K562 (cell line): ENCODE measurements at regions not wholly inside any gene's neighbourhood (a gene's known extent, or its start where the extent isn't known, plus 50 kb on each side); places are given as distances from the start of the nearest gene placed in this dataset.

Experiments
- ATAC-seq: fragments of 200-7000 bp; cut with Tn5 transposase; 3 replicates; pipeline ENCODE4 v1.9.1; 2020; ENCODE audit warnings: moderate library complexity
- BruUV-seq: library from RNA; stranded (reverse); fragments of 400-500 nt; replicated peaks from 2 replicates; lab custom pipeline; 2021; lab: Mats Ljungman, UMichigan
- CTCF ChIA-PET: fragments of 300-600 bp; formaldehyde crosslinking; extraction: SDS; loops from one replicate; lab custom pipeline; 2021; ENCODE audit warnings: low intra/inter-chr PET ratio; lab: Yijun Ruan, JAX
- POLR2A ChIA-PET: fragments of 300-600, 350-650 bp; sonication (Branson Sonifier 250); formaldehyde crosslinking; extraction: SDS; loops from one replicate; lab custom pipeline; 2021; ENCODE audit warnings: antibody characterized with exemption, inconsistent platforms; lab: Yijun Ruan, JAX
- DNase-seq, 4 experiments: peaks; one replicate each; pipeline versions ENCODE4 v3.0.0 to v3.0.0-alpha.2; 2011 to 2018; ENCODE audit warnings: low spot score in 3 of 4, mixed read lengths in 3 of 4; ENCODE audit errors: extremely low read depth in 1 of 4
- FAIRE-seq: peaks from 2 replicates; lab custom pipeline; 2011; peaks lifted over from hg19 to GRCh38; lab: Jason Lieb, UNC
- H2AFZ ChIP-seq: 2 replicates; pipeline ENCODE4 v1.6.0; 2011; ENCODE audit warnings: low read depth, low read length, control low read depth, inconsistent platforms
- H3K27ac ChIP-seq: fragments of 200-600 bp; 3 replicates; pipeline ENCODE4 v1.8.0; 2011; ENCODE audit warnings: low read depth, mild to moderate bottlenecking, control low read depth, inconsistent platforms, low read length, moderate library complexity, mixed read lengths; ENCODE audit errors: extremely low read depth
- H3K27me3 ChIP-seq, 2 experiments: fragments of 300-600 bp in 1 of 2; 2 replicates in 1 of 2; 3 replicates in 1 of 2; pipeline versions ENCODE4 v1.6.0 to v1.8.0; 2011; ENCODE audit warnings: inconsistent platforms in 2 of 2, low read length in 2 of 2, mild to moderate bottlenecking in 1 of 2, mixed read lengths in 1 of 2, moderate library complexity in 1 of 2; ENCODE audit not compliant: control insufficient read depth in 2 of 2, insufficient read depth in 2 of 2
- H3K36me3 ChIP-seq: fragments of 300-600 bp; 3 replicates; pipeline ENCODE4 v1.8.0; 2011; ENCODE audit warnings: mild to moderate bottlenecking, low read length, inconsistent platforms; ENCODE audit not compliant: control insufficient read depth, insufficient read depth
- H3K4me1 ChIP-seq, 2 experiments: fragments of 200-600 bp in 1 of 2; replicated peaks in 1 of 2; 2 replicates in 1 of 2; 3 replicates in 1 of 2; pipeline versions ENCODE4 v1.5.1 to v1.8.0; 2011; ENCODE audit warnings: inconsistent platforms in 2 of 2, low read length in 2 of 2, mild to moderate bottlenecking in 1 of 2, mixed read lengths in 1 of 2, moderate library complexity in 1 of 2; ENCODE audit not compliant: control insufficient read depth in 2 of 2, insufficient read depth in 2 of 2
- H3K4me2 ChIP-seq: 2 replicates; pipeline ENCODE4 v1.6.1; 2011; ENCODE audit warnings: low read length, control low read depth, inconsistent platforms, mixed read lengths; ENCODE audit not compliant: insufficient read depth
- H3K4me3 ChIP-seq: fragments of 200-600 bp; sonication (generic), shearing (Covaris generic); 2 replicates; pipeline ENCODE4 v1.5.1; 2016; ENCODE audit warnings: control low read depth, inconsistent platforms
- H3K79me2 ChIP-seq: fragments of 200-600 bp; 3 replicates; pipeline ENCODE4 v1.8.0; 2011; ENCODE audit warnings: low read length, inconsistent platforms; ENCODE audit not compliant: control insufficient read depth, insufficient read depth
- H3K9ac ChIP-seq, 2 experiments: 2 replicates each; pipeline versions ENCODE4 v1.6.0 to v1.6.1; 2011; ENCODE audit warnings: low read depth in 2 of 2, low read length in 2 of 2, control low read depth in 1 of 2, inconsistent platforms in 1 of 2, mild to moderate bottlenecking in 1 of 2, mixed read lengths in 1 of 2; ENCODE audit not compliant: insufficient read depth in 1 of 2
- H3K9me1 ChIP-seq: one replicate; pipeline ENCODE4 v1.6.0; 2011; ENCODE audit warnings: inconsistent platforms, mild to moderate bottlenecking, low read length, moderate library complexity; ENCODE audit not compliant: control insufficient read depth, insufficient read depth
- H3K9me3 ChIP-seq: replicated peaks from 2 replicates; pipeline ENCODE4 v1.5.1; 2011; ENCODE audit warnings: low read depth, low read length, inconsistent platforms; ENCODE audit not compliant: control insufficient read depth, insufficient read depth
- H4K20me1 ChIP-seq: replicated peaks from 2 replicates; pipeline ENCODE4 v1.6.1; 2011; ENCODE audit warnings: low read length, inconsistent platforms, mixed read lengths; ENCODE audit not compliant: control insufficient read depth, insufficient read depth
- BMI1 ChIP-seq: fragments of 150-350 bp; IDR thresholded peaks from 2 replicates; pipeline ENCODE4 v1.6.1; 2014; ENCODE audit warnings: low read length
- BRF1 ChIP-seq: IDR thresholded peaks from 3 replicates; pipeline ENCODE4 v1.6.1; 2011; ENCODE audit warnings: borderline replicate concordance, mild to moderate bottlenecking; ENCODE audit not compliant: insufficient read length; ENCODE audit errors: extremely low read depth
- CREB3L1 ChIP-seq: fragments of 450-650 bp; IDR thresholded peaks from 2 replicates; pipeline ENCODE4 v1.6.1; 2014; ENCODE audit warnings: low read depth, mild to moderate bottlenecking, moderate library complexity, borderline replicate concordance
- PREB ChIP-seq: sonication (generic); formaldehyde crosslinking; IDR thresholded peaks from 2 replicates; pipeline ENCODE4 v1.8.1; 2023; ENCODE audit warnings: mild to moderate bottlenecking, missing genetic modification reagents
- TAF7 ChIP-seq: fragments of 450-650 bp; IDR thresholded peaks from 2 replicates; pipeline ENCODE4 v1.6.1; 2016; ENCODE audit warnings: missing genetic modification characterization, missing compliant biosample characterization
- TEAD1 ChIP-seq, 2 experiments: fragments of 450-650 bp in 1 of 2; sonication (generic) in 1 of 2; formaldehyde crosslinking; IDR thresholded peaks; 2 replicates each; pipeline versions ENCODE4 v1.4.0 to v1.8.0; 2020 to 2022; ENCODE audit warnings: mild to moderate bottlenecking in 2 of 2, missing genetic modification reagents in 1 of 2
- ZNF146 ChIP-seq: IDR thresholded peaks from one replicate; pipeline ENCODE4 v1.6.1; 2018; ENCODE audit warnings: missing compliant biosample characterization; ENCODE audit not compliant: unreplicated experiment
- in situ Hi-C: fragments of 300-500 bp; cut with MboI; formaldehyde crosslinking; loops from 4 replicates; pipeline ENCODE4 v1.15.0; 2018; ENCODE audit warnings: inconsistent platforms, mixed read lengths
- intact Hi-C: fragments of 100-400 bp; cut with micrococcal nuclease; formaldehyde crosslinking; loops from 2 replicates; pipeline ENCODE4 v1.14.2; 2022

GRCh38 chr5:24916863-24917262 is 272.1 kb upstream of the CDH10 start (continued):
- no peak for TF ChIP-seq PREB
- no peak for TF ChIP-seq BRF1

GRCh38 chr5:24909210-24909609 is 264.4 kb upstream of the CDH10 start:
- H3K27me3 ChIP-seq, result no peaks in the 10 kb centered on the region
- no peaks in the 10 kb centered on the region for H3K79me2 ChIP-seq
- no peak for TF ChIP-seq TEAD1 (CRISPR knock-in tag; IDR thresholded peaks at IDR 0.05)
- no peak for TF ChIP-seq TAF7
- TF ChIP-seq ZNF146 (CRISPR knock-in tag), result no peak
- TF ChIP-seq BMI1, result no peak
- no peak for TF ChIP-seq CREB3L1
- TF ChIP-seq, all 486 proteins: peak for 0
- Histone ChIP-seq H3K27ac (no peak overlapping the region), H3K9ac (no peak overlapping the region), H3K9me1 (no peaks in the 10 kb centered on the region), H2AFZ (no peak overlapping the region), H3K36me3 (no peaks in the 10 kb centered on the region), H3K9me3 (no peaks in the 10 kb centered on the region), H3K4me1 (no peaks in the 10 kb centered on the region), H3K4me3 (no peak overlapping the region), H4K20me1 (no peaks in the 10 kb centered on the region), H3K4me2 (no peak overlapping the region)
- ATAC-seq (no peak), FAIRE-seq (no peak), DNase-seq (no peak)
- CTCF ChIA-PET, result no interaction called here
- no TSS peak for BruUV-seq
- intact Hi-C loops, result no loop called here
- POLR2A ChIA-PET, result no interaction called here
- in situ Hi-C loops, result no loop called here
